Fibroblast of lung (primary cell): ENCODE measurements at regions not wholly inside any gene's neighbourhood (a gene's known extent, or its start where the extent isn't known, plus 50 kb on each side); places are given as distances from the start of the nearest gene placed in this dataset.

Source experiments
- CTCF ChIP-seq, 2 donors: IDR thresholded peaks in 1 of 2; conservative IDR thresholded peaks in 1 of 2; 1 replicate in 1 of 2; 2 replicates in 1 of 2; pipeline ENCODE4 v1.5.1; 2011 to 2012; ENCODE audit warnings: low read length in 2 of 2, control low read depth in 1 of 2, inconsistent platforms in 1 of 2, low read depth in 1 of 2, mild to moderate bottlenecking in 1 of 2
- EZH2 ChIP-seq: IDR thresholded peaks from 2 replicates; pipeline ENCODE4 v1.5.1; 2012; ENCODE audit warnings: low read length, control low read depth, mild to moderate bottlenecking; ENCODE audit errors: missing control alignments

DNA sequence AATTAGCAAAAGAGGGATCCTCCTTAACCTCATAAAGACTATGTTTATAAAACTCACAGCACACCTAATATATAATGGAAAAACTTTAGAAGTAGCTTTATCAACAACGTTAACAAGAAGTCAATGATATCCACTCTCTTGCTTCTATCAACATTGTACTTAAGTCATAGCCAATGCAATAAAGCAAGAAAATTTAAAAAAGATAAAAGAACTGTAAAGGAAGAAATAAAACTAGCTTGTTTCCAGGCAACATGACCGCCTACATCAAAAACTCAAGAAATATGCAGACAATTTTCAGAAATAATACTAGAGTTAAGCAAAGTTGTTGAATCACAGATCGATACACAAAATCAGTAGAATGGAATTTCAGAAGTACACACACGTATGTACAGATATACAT, 375.5 kb upstream of the SPRED2 start:
- TF ChIP-seq CTCF (conservative IDR thresholded peaks at IDR 0.05 in 1 of 2, IDR thresholded peaks at IDR 0.05 in 1 of 2; ENCODE audit: low read depth in 1 of 2, low read length in 2 of 2) (no peak), EZH2 (no peak)
